Keratinocyte (primary cell): ENCODE measurements at regions not wholly inside any gene's neighbourhood (a gene's known extent, or its start where the extent isn't known, plus 50 kb on each side); places are given as distances from the start of the nearest gene placed in this dataset.

ENCODE experiments used
- DNase-seq: peaks from one replicate; pipeline ENCODE4 v3.0.0-alpha.2; 2011; ENCODE audit warnings: low read depth, missing footprints, low spot score
- FAIRE-seq: peaks from 2 replicates; lab custom pipeline; 2011; peaks lifted over from hg19 to GRCh38; lab: Jason Lieb, UNC
- H2AFZ ChIP-seq: 2 replicates; pipeline ENCODE4 v1.6.0; 2012; ENCODE audit warnings: low read length, control low read depth, inconsistent platforms; ENCODE audit not compliant: control insufficient read depth
- H3K27ac ChIP-seq: 2 replicates; pipeline ENCODE4 v1.5.1; 2011; ENCODE audit warnings: low read length; ENCODE audit not compliant: control insufficient read depth, insufficient read depth
- H3K27me3 ChIP-seq: 3 replicates; pipeline ENCODE4 v1.6.0; 2011; ENCODE audit warnings: low read length; ENCODE audit not compliant: control insufficient read depth, insufficient read depth; ENCODE audit errors: extremely low read depth
- H3K36me3 ChIP-seq, 2 experiments: 2 replicates in 1 of 2; 3 replicates in 1 of 2; pipeline ENCODE4 v1.5.1; 2011; ENCODE audit warnings: low read length in 2 of 2, mild to moderate bottlenecking in 1 of 2; ENCODE audit not compliant: control insufficient read depth in 2 of 2, insufficient read depth in 2 of 2; ENCODE audit errors: extremely low read depth in 1 of 2
- H3K4me1 ChIP-seq: 3 replicates; pipeline ENCODE4 v1.5.1; 2011; ENCODE audit warnings: low read length; ENCODE audit not compliant: control insufficient read depth, insufficient read depth; ENCODE audit errors: extremely low read depth
- H3K4me2 ChIP-seq: 3 replicates; pipeline ENCODE4 v1.6.0; 2011; ENCODE audit warnings: low read depth, low read length; ENCODE audit not compliant: control insufficient read depth, insufficient read depth; ENCODE audit errors: extremely low read depth
- H3K4me3 ChIP-seq, 3 experiments: fragments of 200-600 bp in 1 of 3; sonication (generic) in 1 of 3; 2 replicates in 2 of 3; 3 replicates in 1 of 3; pipeline ENCODE4 v1.5.1; 2011 to 2016; ENCODE audit warnings: low read length in 3 of 3, mild to moderate bottlenecking in 3 of 3, control low read depth in 2 of 3, inconsistent platforms in 1 of 3, low read depth in 1 of 3, mixed read lengths in 1 of 3, mixed run types in 1 of 3, moderate library complexity in 1 of 3; ENCODE audit not compliant: control insufficient read depth in 2 of 3, insufficient read depth in 2 of 3; ENCODE audit errors: extremely low read depth in 1 of 3
- H3K79me2 ChIP-seq: 2 replicates; pipeline ENCODE4 v1.6.0; 2012; ENCODE audit warnings: low read length; ENCODE audit not compliant: control insufficient read depth, insufficient read depth
- H3K9ac ChIP-seq: 3 replicates; pipeline ENCODE4 v1.6.0; 2011; ENCODE audit warnings: low read length; ENCODE audit not compliant: control insufficient read depth, insufficient read depth; ENCODE audit errors: extremely low read depth
- H3K9me1 ChIP-seq: 3 replicates; pipeline ENCODE4 v1.6.0; 2011; ENCODE audit warnings: low read length; ENCODE audit not compliant: control insufficient read depth, insufficient read depth; ENCODE audit errors: extremely low read depth
- H3K9me3 ChIP-seq: 2 replicates; pipeline ENCODE4 v1.5.1; 2012; ENCODE audit warnings: low read depth, low read length; ENCODE audit not compliant: control insufficient read depth
- H4K20me1 ChIP-seq: 3 replicates; pipeline ENCODE4 v1.6.0; 2011; ENCODE audit warnings: low read length; ENCODE audit not compliant: control insufficient read depth, insufficient read depth; ENCODE audit errors: extremely low read depth
- CTCF ChIP-seq, 3 experiments: IDR thresholded peaks in 1 of 3; conservative IDR thresholded peaks in 1 of 3; optimal IDR thresholded peaks in 1 of 3; 2 replicates in 2 of 3; 3 replicates in 1 of 3; pipeline versions ENCODE3 to v1.5.1; 2011; ENCODE audit warnings: low read length in 3 of 3, mild to moderate bottlenecking in 3 of 3, moderate library complexity in 2 of 3, control low read depth in 1 of 3, inconsistent platforms in 1 of 3; ENCODE audit not compliant: insufficient read depth in 2 of 3; ENCODE audit errors: extremely low read depth in 1 of 3
- EZH2 ChIP-seq: IDR thresholded peaks from one replicate; pipeline ENCODE4 v1.6.1; 2012; ENCODE audit warnings: inconsistent platforms, mild to moderate bottlenecking, low read length, moderate library complexity
- dilution Hi-C: fragments of 300-500 bp; cut with MboI; formaldehyde crosslinking; loops from one replicate; pipeline ENCODE4 v1.7.0; 2020; ENCODE audit warnings: low sequenced_read_pairs; ENCODE audit not compliant: extremely low pct_ligation_motif_present

GRCh38 chr1:187685333-187685732, 856.6 kb downstream of the PLA2G4A start:
- TF ChIP-seq CTCF (optimal IDR thresholded peaks at IDR 0.05 in 1 of 3, IDR thresholded peaks at IDR 0.05 in 1 of 3, conservative IDR thresholded peaks at IDR 0.05 in 1 of 3; ENCODE audit: extremely low read depth in 1 of 3, insufficient read depth in 2 of 3, low read length in 3 of 3) (no peak), EZH2 (no peak)
- Histone ChIP-seq H3K9me1 (no peaks in the 10 kb centered on the region), H3K9ac (no peak overlapping the region), H3K36me3 (no peaks in the 10 kb centered on the region), H3K4me2 (peak overlapping the region; percentile 37), H4K20me1 (no peaks in the 10 kb centered on the region), H3K9me3 (no peaks in the 10 kb centered on the region), H2AFZ (peak overlapping the region; percentile 83), H3K27ac (no peak overlapping the region), H3K27me3 (no peaks in the 10 kb centered on the region), H3K4me1 (peaks cover 17% of the 10 kb centered on the region), H3K79me2 (no peaks in the 10 kb centered on the region), H3K4me3 (no peak overlapping the region)
- DNase-seq (no peak), FAIRE-seq (peak; percentile 83)
- dilution Hi-C loops: no loop called here

- Histone ChIP-seq H3K9me3 (no peaks in the 10 kb centered on the region), H3K36me3 (no peaks in the 10 kb centered on the region), H3K4me1 (peaks cover 43% of the 10 kb centered on the region), H3K79me2 (no peaks in the 10 kb centered on the region), H3K4me3 (no peak overlapping the region), H3K9me1 (no peaks in the 10 kb centered on the region), H3K4me2 (no peak overlapping the region), H4K20me1 (no peaks in the 10 kb centered on the region), H3K9ac (no peak overlapping the region), H3K27me3 (no peaks in the 10 kb centered on the region), H2AFZ (no peak overlapping the region), H3K27ac (no peak overlapping the region)
- DNase-seq (no peak), FAIRE-seq (peak; percentile 55)
- dilution Hi-C loops: no loop called here
- TF ChIP-seq EZH2: no peak
- no peak for TF ChIP-seq CTCF (optimal IDR thresholded peaks at IDR 0.05 in 1 of 3, IDR thresholded peaks at IDR 0.05 in 1 of 3, conservative IDR thresholded peaks at IDR 0.05 in 1 of 3; ENCODE audit: extremely low read depth in 1 of 3, insufficient read depth in 2 of 3, low read length in 3 of 3)
Measured at GRCh38 chr1:187689129-187689528, 860.4 kb downstream of the PLA2G4A start.
